ENCODE measurements at regions not wholly inside any gene's neighbourhood (a gene's known extent, or its start where the extent isn't known, plus 50 kb on each side); places are given as distances from the start of the nearest gene placed in this dataset.

- no peak for TF ChIP-seq SUZ12 (IDR thresholded peaks at IDR 0.05)
- TF ChIP-seq FOXM1 (IDR thresholded peaks at IDR 0.05; ENCODE audit: borderline replicate concordance), result no peak
- TF ChIP-seq ARNT (IDR thresholded peaks at IDR 0.05), result no peak
- no peak for TF ChIP-seq TARDBP (IDR thresholded peaks at IDR 0.05)
- TF ChIP-seq FOXK2 (IDR thresholded peaks at IDR 0.05), result no peak
- no peak for TF ChIP-seq HDGF (IDR thresholded peaks at IDR 0.05; ENCODE audit: borderline replicate concordance)
- no peak for TF ChIP-seq L3MBTL2 (conservative IDR thresholded peaks at IDR 0.05)
- no peak for TF ChIP-seq SP1 (IDR thresholded peaks at IDR 0.05)
- POLR2A ChIA-PET, result no interaction called here
- CTCF ChIA-PET, result no interaction called here
- no peak for DNase-seq (ENCODE audit: extremely low spot score)
These were observed 274.3 kb downstream of the QKI start for GRCh38 chr6:163688739-163689362.

GRCh38 chr6:163687075-163687474, 272.6 kb downstream of the QKI start:
- DNase-seq (ENCODE audit: extremely low spot score), result no peak
- ChIA-PET POLR2A (no interaction called here), CTCF (no interaction called here)
- TF ChIP-seq ZNF384 (IDR thresholded peaks at IDR 0.05) (no peak), FOXK2 (IDR thresholded peaks at IDR 0.05) (no peak), TARDBP (IDR thresholded peaks at IDR 0.05) (no peak), SUZ12 (IDR thresholded peaks at IDR 0.05) (no peak), ARNT (IDR thresholded peaks at IDR 0.05) (no peak), PKNOX1 (IDR thresholded peaks at IDR 0.05) (no peak), LEF1 (IDR thresholded peaks at IDR 0.05; ENCODE audit: borderline replicate concordance) (no peak), HDGF (IDR thresholded peaks at IDR 0.05; ENCODE audit: borderline replicate concordance) (no peak), SP1 (IDR thresholded peaks at IDR 0.05) (no peak), FOXM1 (IDR thresholded peaks at IDR 0.05; ENCODE audit: borderline replicate concordance) (no peak), CTBP1 (IDR thresholded peaks at IDR 0.05; ENCODE audit: borderline replicate concordance) (no peak), L3MBTL2 (conservative IDR thresholded peaks at IDR 0.05) (no peak), ELF4 (IDR thresholded peaks at IDR 0.05) (no peak), NFRKB (IDR thresholded peaks at IDR 0.05) (no peak), BHLHE40 (IDR thresholded peaks at IDR 0.05; ENCODE audit: borderline replicate concordance) (no peak), FOXA1 (IDR thresholded peaks at IDR 0.05) (no peak)

- TF ChIP-seq ELF4 (IDR thresholded peaks at IDR 0.05) (no peak), L3MBTL2 (conservative IDR thresholded peaks at IDR 0.05) (no peak), BHLHE40 (IDR thresholded peaks at IDR 0.05; ENCODE audit: borderline replicate concordance) (no peak), FOXM1 (IDR thresholded peaks at IDR 0.05; ENCODE audit: borderline replicate concordance) (no peak), FOXA1 (IDR thresholded peaks at IDR 0.05) (no peak), HDGF (IDR thresholded peaks at IDR 0.05; ENCODE audit: borderline replicate concordance) (no peak), NFRKB (IDR thresholded peaks at IDR 0.05) (no peak), FOXK2 (IDR thresholded peaks at IDR 0.05) (no peak), SUZ12 (IDR thresholded peaks at IDR 0.05) (no peak), TARDBP (IDR thresholded peaks at IDR 0.05) (no peak), CTBP1 (IDR thresholded peaks at IDR 0.05; ENCODE audit: borderline replicate concordance) (no peak)
- POLR2A ChIA-PET, result no interaction called here
- CTCF ChIA-PET, result no interaction called here
- DNase-seq (ENCODE audit: extremely low spot score), result no peak
These were observed 271.8 kb downstream of the QKI start for GRCh38 chr6:163686301-163686700.

- DNase-seq (ENCODE audit: extremely low spot score), result no peak
- no peak for TF ChIP-seq LEF1 (IDR thresholded peaks at IDR 0.05; ENCODE audit: borderline replicate concordance)
- TF ChIP-seq BHLHE40 (IDR thresholded peaks at IDR 0.05; ENCODE audit: borderline replicate concordance), result no peak
- TF ChIP-seq PKNOX1 (IDR thresholded peaks at IDR 0.05), result no peak
- no peak for TF ChIP-seq HDGF (IDR thresholded peaks at IDR 0.05; ENCODE audit: borderline replicate concordance)
- no peak for TF ChIP-seq FOXM1 (IDR thresholded peaks at IDR 0.05; ENCODE audit: borderline replicate concordance)
- TF ChIP-seq FOXK2 (IDR thresholded peaks at IDR 0.05), result no peak
- TF ChIP-seq ARNT (IDR thresholded peaks at IDR 0.05), result no peak
- ChIA-PET CTCF (no interaction called here), POLR2A (no interaction called here)
These were observed 268.6 kb downstream of the QKI start for GRCh38 chr6:163683105-163683622.

GRCh38 chr6:163679753-163680152, 265.2 kb downstream of the QKI start:
- no peak for DNase-seq (ENCODE audit: extremely low spot score)
- ChIA-PET CTCF (no interaction called here), POLR2A (no interaction called here)
- no peak for TF ChIP-seq ARNT (IDR thresholded peaks at IDR 0.05)
- no peak for TF ChIP-seq SUZ12 (IDR thresholded peaks at IDR 0.05)
- TF ChIP-seq TARDBP (IDR thresholded peaks at IDR 0.05), result no peak
- TF ChIP-seq FOXM1 (IDR thresholded peaks at IDR 0.05; ENCODE audit: borderline replicate concordance), result no peak
- no peak for TF ChIP-seq SP1 (IDR thresholded peaks at IDR 0.05)
- no peak for TF ChIP-seq NFRKB (IDR thresholded peaks at IDR 0.05)
- no peak for TF ChIP-seq CTBP1 (IDR thresholded peaks at IDR 0.05; ENCODE audit: borderline replicate concordance)
- no peak for TF ChIP-seq ELF4 (IDR thresholded peaks at IDR 0.05)
- no peak for TF ChIP-seq FOXA1 (IDR thresholded peaks at IDR 0.05)
- no peak for TF ChIP-seq HDGF (IDR thresholded peaks at IDR 0.05; ENCODE audit: borderline replicate concordance)
- TF ChIP-seq FOXK2 (IDR thresholded peaks at IDR 0.05), result no peak
- TF ChIP-seq LEF1 (IDR thresholded peaks at IDR 0.05; ENCODE audit: borderline replicate concordance), result no peak
- TF ChIP-seq BHLHE40 (IDR thresholded peaks at IDR 0.05; ENCODE audit: borderline replicate concordance), result no peak
- TF ChIP-seq PKNOX1 (IDR thresholded peaks at IDR 0.05), result no peak
- no peak for TF ChIP-seq ZNF384 (IDR thresholded peaks at IDR 0.05)
- TF ChIP-seq L3MBTL2 (conservative IDR thresholded peaks at IDR 0.05), result no peak

GRCh38 chr6:163679012-163679660, 264.6 kb downstream of the QKI start:
- no peak for DNase-seq (ENCODE audit: extremely low spot score)
- ChIA-PET CTCF (no interaction called here), POLR2A (no interaction called here)
- TF ChIP-seq TARDBP (IDR thresholded peaks at IDR 0.05), result no peak
- TF ChIP-seq SUZ12 (IDR thresholded peaks at IDR 0.05), result no peak
- TF ChIP-seq BHLHE40 (IDR thresholded peaks at IDR 0.05; ENCODE audit: borderline replicate concordance), result no peak
- TF ChIP-seq LEF1 (IDR thresholded peaks at IDR 0.05; ENCODE audit: borderline replicate concordance), result no peak
- no peak for TF ChIP-seq ZNF384 (IDR thresholded peaks at IDR 0.05)
- no peak for TF ChIP-seq ARNT (IDR thresholded peaks at IDR 0.05)
- TF ChIP-seq FOXM1 (IDR thresholded peaks at IDR 0.05; ENCODE audit: borderline replicate concordance), result no peak
- TF ChIP-seq CTBP1 (IDR thresholded peaks at IDR 0.05; ENCODE audit: borderline replicate concordance), result no peak
- no peak for TF ChIP-seq ELF4 (IDR thresholded peaks at IDR 0.05)
- no peak for TF ChIP-seq FOXK2 (IDR thresholded peaks at IDR 0.05)
- TF ChIP-seq HDGF (IDR thresholded peaks at IDR 0.05; ENCODE audit: borderline replicate concordance), result no peak
- TF ChIP-seq SP1 (IDR thresholded peaks at IDR 0.05), result no peak
- TF ChIP-seq NFRKB (IDR thresholded peaks at IDR 0.05), result no peak
- no peak for TF ChIP-seq L3MBTL2 (conservative IDR thresholded peaks at IDR 0.05)
- TF ChIP-seq PKNOX1 (IDR thresholded peaks at IDR 0.05), result no peak
- no peak for TF ChIP-seq FOXA1 (IDR thresholded peaks at IDR 0.05)

Measured in HEK293T (cell line).